HG03442 (cell line): ENCODE measurements at regions not wholly inside any gene's neighbourhood (a gene's known extent, or its start where the extent isn't known, plus 50 kb on each side); places are given as distances from the start of the nearest gene placed in this dataset.
"Not testable (repeated sequence)": the region's sequence is repeated elsewhere in the genome, so short reads cannot be mapped to it uniquely, and the experiment has no call there.

Experiments
- ATAC-seq: cut with Tn5 transposase; IDR thresholded peaks from one replicate; pipeline ENCODE4 v1.9.1; 2021; ENCODE audit warnings: mild to moderate bottlenecking, moderate library complexity; ENCODE audit not compliant: unreplicated experiment

GRCh38 chr6:40705354-40705753, 118.2 kb upstream of the LRFN2 start:
- no peak for ATAC-seq

DNA sequence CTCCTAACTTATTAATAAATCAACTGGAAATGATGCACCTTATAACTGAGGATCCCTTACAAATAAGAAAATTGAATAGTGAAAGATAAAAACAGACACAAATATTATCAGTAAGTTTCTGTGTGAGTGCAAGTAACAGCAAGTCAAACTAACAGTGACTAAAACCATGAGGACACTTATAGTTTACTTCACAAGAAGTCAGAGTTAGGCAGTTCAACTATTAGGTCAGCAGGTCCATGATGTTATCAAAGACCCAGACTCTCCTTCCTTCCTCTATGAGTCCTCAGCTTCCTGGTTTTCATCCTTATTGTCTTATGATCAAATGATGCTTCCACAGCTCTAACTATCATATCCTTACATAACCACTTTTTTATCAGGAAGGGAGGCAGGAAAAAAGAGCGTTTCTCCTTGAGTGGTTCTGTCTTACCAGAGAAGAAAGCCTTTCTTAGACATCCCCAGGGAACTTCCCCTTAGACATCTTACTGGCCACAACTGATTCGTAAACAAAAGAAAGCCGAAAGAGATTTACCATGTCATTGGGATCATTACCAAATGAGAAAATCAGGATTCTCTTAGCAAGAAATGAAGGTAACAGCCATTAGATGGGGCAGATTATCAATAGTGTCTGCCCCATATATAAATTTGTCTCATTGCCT, 114.3 kb upstream of the LRFN2 start:
- no peak for ATAC-seq

GRCh38 chr6:40700006-40700580, 112.9 kb upstream of the LRFN2 start:
- no peak for ATAC-seq

DNA sequence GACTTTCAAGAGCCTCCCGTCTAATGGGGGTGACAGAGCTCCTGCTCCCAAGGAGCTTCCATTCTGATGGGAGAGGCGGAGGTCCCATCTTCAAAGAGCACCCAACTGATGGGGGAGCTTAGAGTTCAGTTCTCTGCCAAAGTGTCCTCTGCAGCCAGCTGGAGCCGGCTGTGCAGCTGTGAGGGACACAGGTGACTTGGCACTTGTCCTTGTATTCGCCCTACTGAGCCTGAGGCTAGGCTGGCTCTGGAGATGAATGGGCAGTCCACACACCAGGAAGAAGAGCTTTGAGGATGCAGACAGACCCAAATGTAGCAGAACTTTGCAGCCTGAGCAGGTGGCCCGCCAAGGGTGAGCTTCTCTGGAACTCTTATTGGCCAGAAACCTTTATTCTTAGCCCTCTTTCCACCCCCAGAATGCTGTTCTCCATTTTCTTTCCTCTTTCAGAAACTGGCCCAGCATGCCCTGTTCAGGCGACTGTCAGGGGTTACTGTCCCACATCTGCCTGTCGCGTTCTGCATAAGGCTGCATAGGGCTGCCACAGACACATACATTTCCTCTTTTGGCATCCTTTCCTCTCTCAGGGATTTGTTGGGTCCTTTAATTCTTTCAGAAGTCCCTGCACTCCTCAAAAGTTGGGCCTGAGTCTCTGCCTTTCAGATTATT, 108.7 kb upstream of the LRFN2 start:
- ATAC-seq: no peak

DNA sequence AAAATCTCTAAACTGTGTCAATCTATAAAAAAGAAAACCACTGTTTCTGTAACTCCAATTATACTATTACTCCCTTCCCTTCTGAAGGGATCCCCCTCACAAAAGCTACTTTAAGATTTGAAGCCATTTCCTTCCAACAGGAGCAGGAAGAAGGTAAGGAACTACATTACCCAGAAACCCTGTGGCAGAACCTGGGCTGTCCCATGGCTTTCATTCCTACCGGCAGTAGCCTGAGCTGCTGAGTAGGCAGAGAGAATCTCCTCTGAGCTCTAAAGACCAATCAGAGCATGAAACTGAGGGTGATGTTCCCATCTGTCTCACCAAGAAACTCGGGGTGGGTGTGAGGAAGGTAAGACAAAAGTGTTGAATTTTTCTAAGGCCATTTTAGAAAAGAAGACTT, 108.0 kb upstream of the LRFN2 start:
- ATAC-seq: no peak

DNA sequence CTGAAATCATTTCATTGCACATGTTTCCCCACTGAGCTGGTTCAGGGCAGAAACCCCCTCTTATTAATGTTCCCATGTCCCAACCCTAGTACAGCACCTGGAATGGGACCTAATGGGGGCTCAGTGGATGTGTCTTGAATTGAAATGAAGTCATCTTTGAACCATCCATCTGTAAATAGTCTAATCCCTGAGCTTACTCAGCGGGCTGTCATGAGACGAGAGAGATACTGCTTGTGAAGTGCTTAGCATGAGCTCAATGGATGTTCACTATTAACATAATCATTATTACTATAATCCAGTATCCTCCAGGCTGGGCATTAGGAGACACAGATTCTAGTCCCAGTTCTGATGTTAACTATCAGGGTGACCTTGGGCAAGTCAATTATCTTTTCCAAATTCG, 106.6 kb upstream of the LRFN2 start:
- no peak for ATAC-seq

DNA sequence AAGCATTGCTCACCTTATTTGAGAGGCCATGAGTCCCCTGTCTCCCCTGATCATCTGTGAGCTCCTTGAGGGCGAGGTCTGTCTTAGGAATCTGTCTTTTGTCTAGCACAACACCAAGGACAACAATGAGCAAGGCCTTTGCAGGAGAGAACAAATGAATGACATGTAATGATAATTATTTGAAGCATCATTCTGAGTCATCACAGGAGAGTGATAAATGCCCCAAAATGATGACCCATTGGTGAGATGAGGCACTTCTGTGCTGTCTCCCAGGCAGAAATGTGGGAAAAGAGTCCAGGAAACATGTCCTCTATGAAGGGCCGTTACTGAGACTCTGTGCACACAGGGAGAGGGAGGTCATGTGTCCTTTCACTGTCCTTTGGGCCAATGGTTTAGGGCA, 105.2 kb upstream of the LRFN2 start:
- ATAC-seq: no peak

DNA sequence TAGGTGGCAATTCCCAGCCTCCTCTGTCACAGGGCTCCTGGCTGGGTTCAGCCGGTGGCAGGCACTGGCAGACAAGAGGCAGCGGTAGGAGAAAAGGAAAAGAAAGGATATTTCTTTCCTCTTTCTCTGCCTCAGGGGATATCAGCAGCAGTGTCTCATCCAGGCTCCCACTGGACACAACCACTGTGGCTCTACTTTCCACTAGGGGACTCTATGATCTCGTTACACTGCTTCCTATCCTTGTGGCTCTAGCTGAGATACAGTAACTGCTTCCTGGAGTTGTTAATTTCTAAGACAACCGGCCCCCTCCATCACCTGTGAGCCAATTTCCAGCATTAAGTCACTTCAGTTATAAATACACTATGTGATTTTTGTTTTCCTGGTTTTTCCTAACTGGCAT, 102.0 kb upstream of the LRFN2 start:
- ATAC-seq: no peak

DNA sequence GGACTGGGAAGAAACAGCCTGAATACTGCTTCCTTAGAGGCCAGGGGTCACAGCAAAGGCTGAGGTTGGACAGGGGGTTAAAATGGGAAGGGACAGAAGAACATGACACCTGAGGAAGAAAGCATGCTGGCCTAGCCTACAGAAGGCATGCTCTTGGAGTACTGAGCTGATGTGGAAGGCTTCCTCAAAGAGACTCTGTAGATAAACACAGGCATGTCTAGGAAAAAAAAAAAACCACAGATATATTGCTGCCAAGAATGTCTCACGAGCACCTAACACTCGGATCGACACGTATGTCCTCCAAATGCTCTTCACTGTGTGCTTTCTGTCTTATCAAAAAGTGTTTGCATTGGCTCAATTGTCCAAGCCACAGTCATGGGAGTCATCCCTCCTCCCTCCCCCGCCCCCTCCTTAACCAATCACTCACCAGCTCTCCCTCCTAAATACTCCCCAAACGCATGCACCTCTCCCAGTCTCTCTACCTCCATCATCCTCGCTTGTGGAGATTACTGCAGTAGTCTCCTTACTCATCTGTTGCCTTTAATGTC, 101.1 kb upstream of the LRFN2 start:
- no peak for ATAC-seq

GRCh38 chr6:40685862-40686261, 98.7 kb upstream of the LRFN2 start:
- no peak for ATAC-seq

DNA sequence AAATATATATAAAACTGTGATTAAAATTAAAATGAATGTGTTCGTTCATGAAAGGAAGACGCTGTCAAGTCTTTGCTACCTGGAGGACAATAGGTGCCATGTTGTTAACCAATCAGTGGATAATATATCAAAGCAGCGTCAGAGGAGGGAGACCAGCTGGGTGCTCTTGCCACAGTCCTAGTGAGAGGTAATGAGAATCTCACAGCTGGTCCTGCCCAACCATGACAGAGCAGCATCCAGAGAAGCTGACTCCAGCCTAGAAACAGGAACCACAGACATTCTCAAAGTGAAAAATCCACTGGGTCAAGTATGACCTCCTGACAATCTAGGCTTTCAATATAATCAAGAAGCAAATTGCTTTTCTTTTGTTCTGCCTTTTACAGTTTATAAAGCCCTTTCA, 94.5 kb upstream of the LRFN2 start:
- ATAC-seq: no peak

- no peak for ATAC-seq
Measured at GRCh38 chr6:40678941-40679340, 91.8 kb upstream of the LRFN2 start.

DNA sequence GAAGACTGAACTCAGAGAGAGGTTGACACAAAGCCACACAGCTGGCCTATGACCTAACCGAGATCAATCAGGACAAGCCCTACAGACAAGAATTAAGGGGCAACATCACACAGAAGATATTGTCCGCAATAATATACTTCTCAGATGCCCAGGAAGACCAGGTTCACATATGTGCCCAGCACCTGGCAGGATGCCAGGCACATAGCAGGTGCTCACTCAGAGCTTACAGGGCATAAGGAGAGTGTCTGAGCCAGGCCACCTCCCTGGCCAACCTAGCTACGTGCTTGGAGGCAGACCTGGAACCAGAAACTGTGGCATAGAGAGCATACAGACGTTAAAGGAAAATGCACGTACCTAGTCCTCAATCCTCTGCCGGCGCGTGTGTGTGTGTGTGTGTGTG, 87.0 kb upstream of the LRFN2 start:
- ATAC-seq: no peak

- no peak for ATAC-seq
Measured at GRCh38 chr6:40672087-40672486, 84.9 kb upstream of the LRFN2 start.

DNA sequence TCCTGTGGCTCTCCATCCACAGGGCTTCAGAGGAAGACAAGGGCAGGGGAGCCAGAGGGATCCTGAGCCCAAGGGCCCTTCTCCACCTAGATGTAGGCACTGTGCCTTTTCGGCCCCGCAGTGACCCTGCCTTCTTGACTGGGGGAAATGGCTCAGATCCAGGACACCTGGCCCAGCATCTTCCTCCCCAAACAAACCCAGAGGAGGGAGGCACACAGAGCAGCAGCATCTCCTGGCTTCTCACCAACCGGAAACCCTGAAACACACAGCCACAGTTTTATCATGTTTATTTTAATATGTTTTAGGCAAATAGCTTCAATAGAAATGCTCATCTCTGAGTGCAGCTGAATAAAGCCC, 84.5 kb upstream of the LRFN2 start:
- no peak for ATAC-seq

GRCh38 chr6:40671001-40671693, 84.0 kb upstream of the LRFN2 start:
- ATAC-seq: no peak

- ATAC-seq: no peak
Measured at GRCh38 chr6:40669343-40669742, 82.2 kb upstream of the LRFN2 start.

GRCh38 chr6:40668203-40668602, 81.0 kb upstream of the LRFN2 start:
- no peak for ATAC-seq

- no peak for ATAC-seq
Measured at GRCh38 chr6:40666530-40666929, 79.4 kb upstream of the LRFN2 start.

- ATAC-seq: no peak
Measured at GRCh38 chr6:40661726-40662125, 74.6 kb upstream of the LRFN2 start.

GRCh38 chr6:40656772-40657171, 69.6 kb upstream of the LRFN2 start:
- not testable (repeated sequence) for ATAC-seq

- no peak for ATAC-seq
Measured at GRCh38 chr6:40654828-40655227, 67.7 kb upstream of the LRFN2 start.
